ENCODE measurements at regions not wholly inside any gene's neighbourhood (a gene's known extent, or its start where the extent isn't known, plus 50 kb on each side); places are given as distances from the start of the nearest gene placed in this dataset.
A peak's percentile ranks its signal among the peaks of the same experiment; 100 is the strongest.

DNA sequence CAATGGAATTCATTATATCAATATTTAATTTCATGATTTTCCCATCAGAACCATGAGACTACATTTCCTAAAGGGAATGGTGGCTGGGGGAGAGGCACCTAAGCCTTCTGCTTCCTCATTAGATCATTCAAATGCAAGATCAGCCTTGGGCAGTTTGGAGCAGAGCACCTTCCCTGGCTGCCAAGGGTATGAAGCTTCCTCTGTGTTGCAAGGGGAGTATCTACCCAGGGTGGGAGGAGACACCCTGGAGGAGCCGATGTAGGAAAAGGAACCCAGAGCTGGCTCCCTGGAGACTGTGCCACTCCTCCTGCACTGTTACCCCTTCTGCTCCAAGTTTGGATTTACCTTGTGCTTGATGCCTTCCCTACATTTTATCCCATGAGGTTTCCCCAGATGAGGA is 299.7 kb upstream of the PRDM1 start:
- no peak overlapping the region for H3K27ac Mint-ChIP-seq
- H3K36me3 Mint-ChIP-seq, result no peaks in the 10 kb centered on the region
- peaks cover 46% of the 10 kb centered on the region for H3K4me1 Mint-ChIP-seq

DNA sequence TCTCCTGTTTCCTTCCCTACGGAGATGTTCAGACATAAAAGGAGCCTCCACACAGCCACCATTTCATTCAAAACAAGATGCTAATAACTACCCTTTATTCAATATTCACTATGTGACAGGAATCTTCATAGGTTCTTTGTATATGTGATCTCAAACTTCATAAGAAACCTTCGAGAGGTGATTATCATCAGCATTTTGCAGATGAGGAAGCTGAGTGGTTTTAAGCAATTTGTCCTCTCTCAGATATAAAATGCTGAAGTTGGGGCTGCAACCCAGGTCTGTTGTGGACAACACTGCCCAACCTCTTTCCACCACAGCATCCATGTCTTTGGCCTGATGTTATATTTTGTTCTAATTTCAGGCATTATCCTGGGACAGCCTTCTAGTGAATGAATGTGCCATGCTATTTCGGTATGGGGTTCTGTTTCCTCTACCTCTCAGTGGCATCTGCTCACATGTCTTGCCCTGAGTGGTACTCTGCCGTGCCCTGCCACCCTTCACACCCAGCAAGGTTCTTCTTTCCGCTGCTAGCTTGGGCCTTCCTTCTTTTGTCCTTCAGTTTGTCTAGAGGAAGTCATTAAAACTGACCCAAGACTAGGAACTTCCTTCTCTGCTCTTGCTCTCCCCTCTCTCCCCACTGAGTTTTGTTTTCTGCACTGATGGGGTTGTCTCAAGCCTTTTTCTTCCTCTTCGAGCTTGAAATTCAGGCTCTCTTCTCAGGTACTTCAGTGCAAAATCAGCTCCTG is 300.9 kb upstream of the PRDM1 start:
- Mint-ChIP-seq H3K9me3 (peaks cover 4% of the 10 kb centered on the region), H3K27me3 (no peaks in the 10 kb centered on the region)

More for the DNA sequence above, 299.7 kb upstream of the PRDM1 start:
- H3K27me3 Mint-ChIP-seq, result no peaks in the 10 kb centered on the region
- no peaks in the 10 kb centered on the region for H3K9me3 Mint-ChIP-seq
- no peak overlapping the region for H3K4me3 Mint-ChIP-seq

DNA sequence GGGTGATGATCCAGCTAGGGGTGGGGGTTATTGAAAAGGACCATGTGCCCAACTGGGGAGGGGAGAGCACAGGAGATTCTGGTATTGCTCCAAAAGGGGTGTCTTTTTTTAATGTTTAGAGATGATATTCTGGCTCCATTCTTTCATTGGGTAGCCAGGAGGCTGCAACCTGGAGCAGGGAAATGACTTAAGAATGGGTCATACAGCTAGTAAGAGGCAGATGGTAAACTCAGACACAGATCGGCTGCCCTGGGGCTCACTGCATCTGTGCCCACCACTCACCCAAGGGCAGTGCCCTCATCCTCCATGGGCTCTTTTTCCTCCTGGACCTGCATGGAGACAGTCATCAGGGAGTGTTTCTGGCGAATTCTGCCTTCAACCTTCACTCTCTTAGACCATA is 302.0 kb upstream of the PRDM1 start:
- Mint-ChIP-seq H3K27ac (no peak overlapping the region), H3K9me3 (peaks cover 7% of the 10 kb centered on the region), H3K4me3 (no peak overlapping the region), H3K27me3 (no peaks in the 10 kb centered on the region), H3K4me1 (peaks cover 60% of the 10 kb centered on the region), H3K36me3 (no peaks in the 10 kb centered on the region)

More for the DNA sequence above, 300.9 kb upstream of the PRDM1 start:
- no peak overlapping the region for H3K4me3 Mint-ChIP-seq
- no peak overlapping the region for H3K27ac Mint-ChIP-seq
- peaks cover 49% of the 10 kb centered on the region for H3K4me1 Mint-ChIP-seq
- H3K36me3 Mint-ChIP-seq, result no peaks in the 10 kb centered on the region

DNA sequence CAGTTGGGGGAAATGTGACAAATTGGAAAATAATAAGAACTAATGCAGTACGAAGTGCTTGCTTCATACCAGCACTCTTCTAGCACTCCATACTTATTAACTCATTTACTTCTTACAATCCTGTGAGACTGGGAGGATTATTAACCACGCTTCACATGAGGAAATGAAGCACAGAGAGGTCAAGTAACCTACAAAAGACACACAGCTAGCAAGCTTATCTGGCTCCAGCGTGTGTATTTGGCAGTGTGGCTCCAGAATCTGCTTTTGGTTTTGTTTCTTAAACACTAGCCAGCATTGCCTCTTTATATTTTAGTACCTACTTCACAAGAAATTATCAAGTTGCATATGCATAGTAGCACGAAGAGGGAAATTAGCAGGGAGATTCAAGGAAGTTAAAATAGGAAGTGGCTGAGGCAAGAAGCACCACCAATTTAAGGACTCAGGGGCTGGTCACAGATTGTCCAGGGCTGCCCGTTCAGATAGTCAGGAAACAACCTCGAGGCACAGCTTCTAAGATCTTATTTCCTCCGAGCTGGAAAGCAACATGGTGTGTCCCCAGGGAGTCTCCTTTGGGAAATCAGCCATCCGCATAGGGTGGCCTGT is 302.7 kb upstream of the PRDM1 start:
- H3K4me1 Mint-ChIP-seq, result peaks cover 66% of the 10 kb centered on the region
- no peak overlapping the region for H3K4me3 Mint-ChIP-seq
- H3K27me3 Mint-ChIP-seq, result no peaks in the 10 kb centered on the region
- H3K9me3 Mint-ChIP-seq, result peaks cover 7% of the 10 kb centered on the region
- no peak overlapping the region for H3K27ac Mint-ChIP-seq
- H3K36me3 Mint-ChIP-seq, result no peaks in the 10 kb centered on the region

- Mint-ChIP-seq H3K4me1 (peaks cover 66% of the 10 kb centered on the region), H3K27me3 (no peaks in the 10 kb centered on the region), H3K9me3 (peaks cover 7% of the 10 kb centered on the region)
Measured at GRCh38 chr6:105781915-105782314, 304.2 kb upstream of the PRDM1 start.

DNA sequence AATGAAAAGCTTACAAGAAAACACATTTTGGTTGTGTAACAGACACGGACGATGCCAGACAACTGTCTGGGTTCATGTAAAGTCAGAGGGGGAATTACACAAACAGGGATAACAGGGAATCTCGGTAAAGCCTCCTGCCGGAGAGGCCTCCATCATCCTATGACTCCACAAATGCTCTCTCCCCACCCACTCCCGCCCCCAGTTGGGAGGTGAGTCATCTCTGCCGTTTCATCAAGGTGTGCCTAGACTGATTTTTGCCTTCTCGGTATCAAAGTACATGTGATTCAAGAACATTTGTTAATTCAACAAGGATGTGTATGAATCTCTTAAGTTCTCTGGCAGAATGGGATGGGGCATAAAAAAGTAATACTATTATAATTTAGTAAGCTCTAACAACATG is 304.9 kb upstream of the PRDM1 start:
- Mint-ChIP-seq H3K27me3 (no peaks in the 10 kb centered on the region), H3K4me3 (no peak overlapping the region), H3K4me1 (peaks cover 66% of the 10 kb centered on the region), H3K27ac (peak overlapping the region; percentile 69), H3K9me3 (peaks cover 7% of the 10 kb centered on the region), H3K36me3 (no peaks in the 10 kb centered on the region)

More at GRCh38 chr6:105781915-105782314, 304.2 kb upstream of the PRDM1 start:
- H3K27ac Mint-ChIP-seq, result peak overlapping the region; percentile 69
- H3K4me3 Mint-ChIP-seq, result peak overlapping the region; percentile 77
- H3K36me3 Mint-ChIP-seq, result no peaks in the 10 kb centered on the region

- H3K9me3 Mint-ChIP-seq, result peaks cover 9% of the 10 kb centered on the region
- H3K27me3 Mint-ChIP-seq, result no peaks in the 10 kb centered on the region
- no peak overlapping the region for H3K4me3 Mint-ChIP-seq
- H3K36me3 Mint-ChIP-seq, result no peaks in the 10 kb centered on the region
- no peak overlapping the region for H3K27ac Mint-ChIP-seq
- H3K4me1 Mint-ChIP-seq, result peaks cover 59% of the 10 kb centered on the region
Measured at GRCh38 chr6:105780146-105780860, 305.8 kb upstream of the PRDM1 start.

- peaks cover 47% of the 10 kb centered on the region for H3K4me1 Mint-ChIP-seq
- peaks cover 15% of the 10 kb centered on the region for H3K9me3 Mint-ChIP-seq
- no peak overlapping the region for H3K27ac Mint-ChIP-seq
Measured at GRCh38 chr6:105779110-105779509, 307.0 kb upstream of the PRDM1 start.

GRCh38 chr6:105775095-105775494 is 311.0 kb upstream of the PRDM1 start:
- Mint-ChIP-seq H3K4me1 (peaks cover 15% of the 10 kb centered on the region), H3K4me3 (no peak overlapping the region), H3K27ac (no peak overlapping the region), H3K9me3 (peaks cover 10% of the 10 kb centered on the region), H3K27me3 (no peaks in the 10 kb centered on the region), H3K36me3 (peaks cover 3% of the 10 kb centered on the region)

More at GRCh38 chr6:105779110-105779509, 307.0 kb upstream of the PRDM1 start:
- Mint-ChIP-seq H3K4me3 (no peak overlapping the region), H3K36me3 (peaks cover 3% of the 10 kb centered on the region), H3K27me3 (no peaks in the 10 kb centered on the region)

DNA sequence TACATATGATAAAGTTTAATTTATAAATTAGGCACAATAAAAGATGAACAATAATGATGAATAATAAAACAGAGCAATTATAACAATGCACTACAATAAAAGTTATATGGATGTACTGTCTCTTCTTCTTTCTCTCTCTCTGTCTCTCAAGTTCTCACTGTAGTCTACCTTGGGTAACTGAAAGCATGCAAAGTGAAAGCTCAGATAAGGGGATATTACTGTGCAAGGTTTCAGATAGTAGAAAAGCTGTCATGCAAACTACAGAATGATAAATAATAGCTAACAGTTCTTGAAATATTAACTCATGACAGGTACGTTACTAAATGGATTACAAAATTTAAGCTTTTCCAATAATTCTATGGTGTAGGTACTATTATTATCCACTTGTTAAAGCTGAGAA is 311.9 kb upstream of the PRDM1 start:
- Mint-ChIP-seq H3K4me3 (no peak overlapping the region), H3K9me3 (peaks cover 8% of the 10 kb centered on the region), H3K36me3 (peaks cover 3% of the 10 kb centered on the region), H3K27me3 (no peaks in the 10 kb centered on the region), H3K27ac (no peak overlapping the region), H3K4me1 (peaks cover 7% of the 10 kb centered on the region)

GRCh38 chr6:105771313-105771970 is 314.7 kb upstream of the PRDM1 start:
- peaks cover 3% of the 10 kb centered on the region for H3K36me3 Mint-ChIP-seq
- no peak overlapping the region for H3K27ac Mint-ChIP-seq
- H3K4me3 Mint-ChIP-seq, result no peak overlapping the region
- no peaks in the 10 kb centered on the region for H3K27me3 Mint-ChIP-seq
- H3K4me1 Mint-ChIP-seq, result no peaks in the 10 kb centered on the region
- peaks cover 8% of the 10 kb centered on the region for H3K9me3 Mint-ChIP-seq

- peaks cover 2% of the 10 kb centered on the region for H3K9me3 Mint-ChIP-seq
- no peak overlapping the region for H3K27ac Mint-ChIP-seq
- no peaks in the 10 kb centered on the region for H3K4me1 Mint-ChIP-seq
- H3K4me3 Mint-ChIP-seq, result no peak overlapping the region
- H3K36me3 Mint-ChIP-seq, result no peaks in the 10 kb centered on the region
- H3K27me3 Mint-ChIP-seq, result no peaks in the 10 kb centered on the region
Measured at GRCh38 chr6:105769987-105770386, 316.1 kb upstream of the PRDM1 start.

- H3K27me3 Mint-ChIP-seq, result no peaks in the 10 kb centered on the region
- no peaks in the 10 kb centered on the region for H3K9me3 Mint-ChIP-seq
- no peak overlapping the region for H3K4me3 Mint-ChIP-seq
- H3K4me1 Mint-ChIP-seq, result no peaks in the 10 kb centered on the region
- no peaks in the 10 kb centered on the region for H3K36me3 Mint-ChIP-seq
- H3K27ac Mint-ChIP-seq, result no peak overlapping the region
Measured at GRCh38 chr6:105769197-105769596, 316.9 kb upstream of the PRDM1 start.

- H3K9me3 Mint-ChIP-seq, result no peaks in the 10 kb centered on the region
- no peaks in the 10 kb centered on the region for H3K27me3 Mint-ChIP-seq
- H3K27ac Mint-ChIP-seq, result no peak overlapping the region
- H3K4me1 Mint-ChIP-seq, result no peaks in the 10 kb centered on the region
- no peaks in the 10 kb centered on the region for H3K36me3 Mint-ChIP-seq
- no peak overlapping the region for H3K4me3 Mint-ChIP-seq
Measured at GRCh38 chr6:105767541-105767940, 318.6 kb upstream of the PRDM1 start.

GRCh38 chr6:105765239-105765638 is 320.9 kb upstream of the PRDM1 start:
- no peaks in the 10 kb centered on the region for H3K9me3 Mint-ChIP-seq
- no peaks in the 10 kb centered on the region for H3K27me3 Mint-ChIP-seq
- H3K36me3 Mint-ChIP-seq, result no peaks in the 10 kb centered on the region
- H3K27ac Mint-ChIP-seq, result no peak overlapping the region
- no peaks in the 10 kb centered on the region for H3K4me1 Mint-ChIP-seq
- H3K4me3 Mint-ChIP-seq, result no peak overlapping the region

Data from activated naive CD4-positive, alpha-beta T cell treated with anti-CD3 and anti-CD28 coated beads, Interleukin-2, amount 50 U/mL, for 24 hours (primary cell).